ENCODE measurements at regions not wholly inside any gene's neighbourhood (a gene's known extent, or its start where the extent isn't known, plus 50 kb on each side); places are given as distances from the start of the nearest gene placed in this dataset.

- TF ChIP-seq ZNF462 (CRISPR knock-in tag; IDR thresholded peaks at IDR 0.05) (no peak), STAT1 (IDR thresholded peaks at IDR 0.05; ENCODE audit: unreplicated experiment) (no peak), POLR2AphosphoS5 (IDR thresholded peaks at IDR 0.05; ENCODE audit: low read depth) (no peak)
Measured at GRCh38 chr7:125444864-125445263, 515.2 kb upstream of the POT1 start (continued).

- H3K79me2 ChIP-seq (replicated peaks; ENCODE audit: insufficient read depth) = no peaks in the 10 kb centered on the region
- H3K4me3 ChIP-seq = no peak overlapping the region
- no peaks in the 10 kb centered on the region for H3K36me3 ChIP-seq (ENCODE audit: insufficient read depth)
- Mint-ChIP-seq H3K36me3 (ENCODE audit: low read depth) (no peaks in the 10 kb centered on the region), H3K27me3 (ENCODE audit: insufficient read depth, low read depth, poor library complexity) (no peaks in the 10 kb centered on the region), H3K9me3 (no peaks in the 10 kb centered on the region), H3K27ac (no peak overlapping the region), H3K4me1 (no peaks in the 10 kb centered on the region), H3K4me3 (no peak overlapping the region)
- no peak overlapping the region for H2AFZ ChIP-seq
- H4K20me1 ChIP-seq (replicated peaks; ENCODE audit: insufficient read depth) = no peaks in the 10 kb centered on the region
- no peak for ATAC-seq
- no peak for DNase-seq (ENCODE audit: low spot score)
- H3K27ac ChIP-seq (ENCODE audit: low read depth) = no peak overlapping the region
- H3K9me2 ChIP-seq (ENCODE audit: insufficient read depth) = no peaks in the 10 kb centered on the region
- no peaks in the 10 kb centered on the region for H3K4me1 ChIP-seq (ENCODE audit: insufficient read depth)
- H3K4me2 ChIP-seq = no peak overlapping the region
- no peaks in the 10 kb centered on the region for H3F3A ChIP-seq (replicated peaks; ENCODE audit: low read depth)
- H3K27me3 ChIP-seq (ENCODE audit: insufficient read depth) = no peaks in the 10 kb centered on the region
- no peak for TF ChIP-seq ZNF462 (CRISPR knock-in tag; IDR thresholded peaks at IDR 0.05)
- no peak for TF ChIP-seq POLR2AphosphoS5 (IDR thresholded peaks at IDR 0.05; ENCODE audit: low read depth)
- TF ChIP-seq CREB1 (CRISPR knock-in tag; IDR thresholded peaks at IDR 0.05; ENCODE audit: low read depth) = no peak
- TF ChIP-seq JUNB (IDR thresholded peaks at IDR 0.05; ENCODE audit: unreplicated experiment) = no peak
- TF ChIP-seq ZNF114 (CRISPR knock-in tag; IDR thresholded peaks at IDR 0.05) = no peak
- TF ChIP-seq ETS1 (IDR thresholded peaks at IDR 0.05) = no peak
- TF ChIP-seq NANOG (IDR thresholded peaks at IDR 0.05; ENCODE audit: borderline replicate concordance) = no peak
- no peak for TF ChIP-seq EZH2phosphoT487 (IDR thresholded peaks at IDR 0.05; ENCODE audit: unreplicated experiment)
Measured at GRCh38 chr7:125436220-125436619, 506.6 kb upstream of the POT1 start.

Data from GM23338 (cell line).